ENCODE measurements at regions not wholly inside any gene's neighbourhood (a gene's known extent, or its start where the extent isn't known, plus 50 kb on each side); places are given as distances from the start of the nearest gene placed in this dataset.

GRCh38 chr2:52404866-52405265, 1362.7 kb upstream of the CHAC2 start:
- no peaks in the 10 kb centered on the region for H3K27me3 ChIP-seq (ENCODE audit: insufficient read depth in 3 of 3, low read length in 2 of 3)
- H3K27ac ChIP-seq: no peak overlapping the region
- no peaks in the 10 kb centered on the region for H3K9me3 ChIP-seq
- H3K4me3 ChIP-seq: no peak overlapping the region
- TF ChIP-seq CTCF (IDR thresholded peaks at IDR 0.05): no peak
- H3K4me1 ChIP-seq: no peaks in the 10 kb centered on the region
- ATAC-seq (no peak), DNase-seq (no peak)
- no peaks in the 10 kb centered on the region for H3K36me3 ChIP-seq (ENCODE audit: insufficient read depth in 1 of 2, low read depth in 1 of 2)
- WGBS, 3 donors: 54 to 66% (median 65%) methylated on average over 3 of the region's 3 CpGs
- intact Hi-C loops (cut with DNase I): no loop called here

- H3K4me1 ChIP-seq: no peaks in the 10 kb centered on the region
- H3K27me3 ChIP-seq (ENCODE audit: insufficient read depth in 3 of 3, low read length in 2 of 3): no peaks in the 10 kb centered on the region
- ATAC-seq: no peak
- no peak overlapping the region for H3K4me3 ChIP-seq
- WGBS, 3 donors: 86 to 91% (median 88%) methylated on average over 4 of the region's 4 CpGs
- no peak overlapping the region for H3K27ac ChIP-seq
- TF ChIP-seq CTCF (IDR thresholded peaks at IDR 0.05): no peak
- H3K36me3 ChIP-seq (ENCODE audit: insufficient read depth in 1 of 2, low read depth in 1 of 2): no peaks in the 10 kb centered on the region
- DNase-seq: no peak
- H3K9me3 ChIP-seq: no peaks in the 10 kb centered on the region
- intact Hi-C loops (cut with DNase I): no loop called here
These were observed 1363.6 kb upstream of the CHAC2 start for GRCh38 chr2:52404046-52404445.

GRCh38 chr2:52402128-52402527, 1365.5 kb upstream of the CHAC2 start:
- no peak for TF ChIP-seq CTCF (IDR thresholded peaks at IDR 0.05)
- no peak for ATAC-seq

GRCh38 chr2:52396836-52397235, 1364.9 kb upstream of the NRXN1 start:
- intact Hi-C loops (cut with DNase I): no loop called here
- H3K27me3 ChIP-seq (ENCODE audit: insufficient read depth in 3 of 3, low read length in 2 of 3): no peaks in the 10 kb centered on the region
- H3K4me1 ChIP-seq: no peaks in the 10 kb centered on the region
- no peaks in the 10 kb centered on the region for H3K36me3 ChIP-seq (ENCODE audit: insufficient read depth in 1 of 2, low read depth in 1 of 2)
- no peak overlapping the region for H3K4me3 ChIP-seq
- DNase-seq (no peak), ATAC-seq (no peak)
- no peak for TF ChIP-seq CTCF (IDR thresholded peaks at IDR 0.05)
- H3K9me3 ChIP-seq: no peaks in the 10 kb centered on the region
- WGBS, 3 donors: 74 to 86% (median 74%) methylated on average over 1 of the region's 1 CpG
- H3K27ac ChIP-seq: no peak overlapping the region

More at GRCh38 chr2:52402128-52402527, 1365.5 kb upstream of the CHAC2 start:
- DNase-seq: no peak
- intact Hi-C loops (cut with DNase I): no loop called here
- Histone ChIP-seq H3K9me3 (no peaks in the 10 kb centered on the region), H3K27ac (no peak overlapping the region), H3K27me3 (ENCODE audit: insufficient read depth in 3 of 3, low read length in 2 of 3) (no peaks in the 10 kb centered on the region), H3K36me3 (ENCODE audit: insufficient read depth in 1 of 2, low read depth in 1 of 2) (no peaks in the 10 kb centered on the region), H3K4me1 (no peaks in the 10 kb centered on the region), H3K4me3 (no peak overlapping the region)
- 52 to 55% (median 54%) methylated on average over 6 of the region's 6 CpGs for WGBS, 3 donors

GRCh38 chr2:52395912-52396311, 1364.0 kb upstream of the NRXN1 start:
- no peaks in the 10 kb centered on the region for H3K9me3 ChIP-seq
- WGBS, 3 donors: 71 to 76% (median 72%) methylated on average over 1 of the region's 1 CpG
- H3K27me3 ChIP-seq (ENCODE audit: insufficient read depth in 3 of 3, low read length in 2 of 3): no peaks in the 10 kb centered on the region
- intact Hi-C loops (cut with DNase I): no loop called here
- DNase-seq: no peak
- no peaks in the 10 kb centered on the region for H3K4me1 ChIP-seq
- H3K36me3 ChIP-seq (ENCODE audit: insufficient read depth in 1 of 2, low read depth in 1 of 2): no peaks in the 10 kb centered on the region
- H3K4me3 ChIP-seq: no peak overlapping the region
- H3K27ac ChIP-seq: no peak overlapping the region
- no peak for TF ChIP-seq CTCF (IDR thresholded peaks at IDR 0.05)
- no peak for ATAC-seq

All from psoas muscle (tissue), 7 donors.